NCI-H510A (cell line): ENCODE measurements at regions not wholly inside any gene's neighbourhood (a gene's known extent, or its start where the extent isn't known, plus 50 kb on each side); places are given as distances from the start of the nearest gene placed in this dataset.

Experiments
- DNase-seq: peaks from one replicate; lab custom pipeline; 2025; lab: John Stamatoyannopoulos, UW

DNA sequence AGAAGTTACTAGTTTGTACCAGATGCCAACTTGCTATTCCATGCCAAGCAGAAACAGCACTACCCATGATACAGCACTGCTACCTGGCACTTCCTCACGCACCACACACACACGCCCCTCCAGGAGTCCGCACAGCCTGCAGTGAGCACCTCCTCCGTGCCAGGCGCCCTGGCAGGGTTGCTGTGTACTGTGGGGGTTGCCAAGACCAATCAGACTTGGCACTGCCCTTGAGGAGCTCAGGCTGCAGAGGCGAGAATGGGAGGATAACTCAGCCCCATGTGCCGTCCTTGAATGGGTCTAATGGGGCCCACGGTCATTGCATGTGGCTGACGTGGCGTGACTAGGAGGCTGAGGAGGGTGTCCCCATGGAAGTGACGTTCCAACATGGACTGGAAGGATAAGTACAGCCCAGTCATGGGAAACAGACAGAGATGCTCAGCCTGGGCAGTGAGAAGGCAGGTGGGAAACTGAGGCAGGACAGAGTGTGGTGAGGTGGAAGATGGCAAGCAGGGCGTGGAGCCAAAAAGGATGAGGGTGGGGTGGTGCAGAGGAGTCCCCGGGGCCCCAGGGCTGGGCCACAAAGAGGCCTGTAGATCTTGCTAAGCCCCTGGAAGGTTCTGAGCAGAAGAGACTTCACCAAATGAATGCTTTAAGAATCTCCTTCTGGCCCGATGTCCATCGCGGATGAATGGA, 65.3 kb upstream of the C14orf180 start:
- no peak for DNase-seq

DNA sequence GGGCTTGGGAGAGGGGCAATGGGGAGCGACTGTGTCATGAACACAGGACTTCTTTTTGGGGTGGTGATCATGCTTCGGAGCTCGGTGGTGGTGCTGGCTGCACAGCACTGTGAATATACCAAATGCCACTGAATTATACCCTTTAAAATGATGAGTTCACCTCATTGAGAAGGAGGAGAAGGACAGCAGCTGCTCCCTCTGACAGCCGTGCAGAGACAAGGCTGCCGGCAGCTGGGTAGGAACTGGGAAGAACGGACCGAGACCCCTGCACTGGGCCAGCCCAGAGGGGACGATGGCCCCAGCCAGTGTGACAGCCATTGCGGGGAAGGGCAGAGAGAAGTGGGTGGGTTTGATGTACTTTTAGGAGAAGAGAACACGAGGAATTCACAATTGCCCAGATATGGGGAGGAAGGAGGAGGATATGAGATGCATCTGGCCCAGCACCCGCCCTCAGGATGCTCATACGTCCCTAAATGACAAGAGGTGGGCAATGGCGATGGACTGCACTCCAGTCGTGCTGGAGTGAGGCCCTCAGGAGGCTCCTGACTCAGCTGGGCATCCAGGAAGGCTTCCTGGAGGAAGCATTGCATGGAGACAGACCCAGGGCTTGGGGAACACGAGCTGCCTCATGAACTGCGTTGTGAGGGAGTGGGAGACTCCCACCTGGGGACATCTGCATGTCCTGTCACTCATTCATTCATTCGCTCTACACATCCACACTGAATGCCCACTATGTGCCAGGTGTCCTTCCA, 64.3 kb upstream of the C14orf180 start:
- no peak for DNase-seq

DNA sequence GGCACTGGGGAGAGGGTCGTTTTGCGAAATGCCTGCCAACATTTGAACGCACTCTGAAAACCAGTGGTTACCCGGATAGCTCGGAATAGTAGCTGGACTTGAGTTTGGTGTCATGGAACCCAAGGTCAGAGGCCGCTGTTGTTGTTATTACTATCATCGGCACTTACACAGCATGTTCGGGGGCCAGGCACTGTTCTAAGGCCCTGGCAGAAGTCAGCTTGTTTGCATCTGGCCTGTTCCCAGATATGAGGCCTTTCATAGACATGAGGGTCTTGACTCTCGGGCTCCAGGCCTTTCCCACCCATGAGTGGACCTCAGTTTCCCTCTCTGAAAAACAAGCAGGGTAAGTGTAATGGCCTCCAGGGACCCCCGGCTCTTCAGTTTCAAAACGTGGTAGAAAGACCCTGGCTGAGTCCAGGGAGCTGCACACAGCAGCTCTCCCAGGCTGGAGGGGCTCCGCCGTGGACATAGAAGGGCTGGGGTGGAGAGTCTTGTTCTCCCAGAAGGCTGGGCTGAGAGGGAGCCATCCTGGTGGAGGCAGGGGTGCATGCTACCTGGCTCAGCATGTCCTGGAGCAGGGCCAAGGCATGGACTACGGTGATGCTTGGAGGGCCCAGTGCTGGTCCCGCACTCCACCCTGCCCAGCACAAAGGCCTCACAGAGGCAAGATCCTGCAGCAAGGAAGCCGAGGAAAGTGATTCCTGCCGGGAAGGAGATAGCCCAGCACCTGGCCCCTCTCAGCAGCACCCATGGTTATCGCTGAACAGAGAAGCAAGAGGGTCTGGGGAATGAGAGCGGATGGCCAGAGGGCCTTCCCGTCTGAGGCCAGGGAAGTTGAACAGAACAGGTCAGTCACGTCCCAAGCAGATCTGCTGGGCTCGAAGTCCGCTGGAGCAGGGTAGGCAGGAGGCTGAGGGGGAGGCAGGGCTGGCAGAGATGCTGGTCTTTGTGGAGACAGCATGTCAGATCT, 63.5 kb upstream of the C14orf180 start:
- DNase-seq: no peak

DNA sequence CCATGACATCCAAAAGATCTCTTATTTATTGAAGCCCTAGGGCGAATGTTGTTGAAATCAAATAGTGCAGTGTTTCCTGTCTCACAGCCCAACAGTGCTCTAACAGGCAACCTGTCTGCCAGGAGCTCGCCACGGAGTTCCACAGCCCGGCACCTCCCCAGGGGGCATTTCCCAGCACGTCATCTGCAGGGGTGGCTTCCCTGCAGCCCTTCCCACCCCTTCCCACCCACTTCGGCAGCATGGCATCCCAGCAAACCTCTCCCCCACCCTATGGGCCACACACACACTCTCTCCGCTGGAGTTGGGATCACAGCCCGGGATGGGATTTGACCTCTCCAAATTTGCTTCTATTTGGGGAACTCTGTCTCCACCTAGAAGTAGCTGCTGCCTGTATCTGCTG, 62.7 kb upstream of the C14orf180 start:
- DNase-seq: no peak

DNA sequence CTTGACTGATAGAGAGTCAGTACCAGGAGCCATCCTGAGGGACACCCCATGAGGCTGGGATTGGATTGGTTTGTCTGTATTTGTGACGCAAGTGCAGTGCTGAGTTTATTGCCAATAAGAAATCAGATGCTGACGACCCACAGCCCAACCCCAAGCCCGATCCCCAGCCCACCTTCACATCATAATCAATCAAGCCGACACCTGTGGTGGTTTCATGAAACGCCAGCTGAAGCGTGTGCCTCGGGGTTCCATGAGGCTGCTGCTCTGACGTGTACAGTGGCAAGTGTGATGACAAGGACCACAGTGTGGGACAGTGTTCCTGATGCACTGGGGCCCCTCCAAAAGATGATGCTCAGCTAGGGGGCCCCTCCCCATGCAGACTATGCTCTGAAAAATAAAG, 62.1 kb upstream of the C14orf180 start:
- no peak for DNase-seq

DNA sequence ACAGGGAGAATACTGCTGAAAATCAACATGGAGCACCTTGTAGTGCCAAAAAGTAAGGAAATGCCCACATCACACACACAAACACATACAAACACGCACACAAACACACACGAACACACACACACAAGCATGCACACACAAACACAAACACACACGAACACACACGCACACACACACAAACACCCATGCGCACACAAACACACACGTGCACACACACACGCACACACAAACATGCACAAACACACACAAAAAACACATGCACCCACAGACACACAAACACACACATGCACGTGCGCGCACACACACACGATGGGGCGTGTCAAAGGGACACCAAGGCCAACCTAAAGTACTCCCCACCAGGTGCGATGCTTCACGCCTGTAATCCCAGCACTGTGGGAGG, 61.7 kb upstream of the C14orf180 start:
- DNase-seq: no peak

DNA sequence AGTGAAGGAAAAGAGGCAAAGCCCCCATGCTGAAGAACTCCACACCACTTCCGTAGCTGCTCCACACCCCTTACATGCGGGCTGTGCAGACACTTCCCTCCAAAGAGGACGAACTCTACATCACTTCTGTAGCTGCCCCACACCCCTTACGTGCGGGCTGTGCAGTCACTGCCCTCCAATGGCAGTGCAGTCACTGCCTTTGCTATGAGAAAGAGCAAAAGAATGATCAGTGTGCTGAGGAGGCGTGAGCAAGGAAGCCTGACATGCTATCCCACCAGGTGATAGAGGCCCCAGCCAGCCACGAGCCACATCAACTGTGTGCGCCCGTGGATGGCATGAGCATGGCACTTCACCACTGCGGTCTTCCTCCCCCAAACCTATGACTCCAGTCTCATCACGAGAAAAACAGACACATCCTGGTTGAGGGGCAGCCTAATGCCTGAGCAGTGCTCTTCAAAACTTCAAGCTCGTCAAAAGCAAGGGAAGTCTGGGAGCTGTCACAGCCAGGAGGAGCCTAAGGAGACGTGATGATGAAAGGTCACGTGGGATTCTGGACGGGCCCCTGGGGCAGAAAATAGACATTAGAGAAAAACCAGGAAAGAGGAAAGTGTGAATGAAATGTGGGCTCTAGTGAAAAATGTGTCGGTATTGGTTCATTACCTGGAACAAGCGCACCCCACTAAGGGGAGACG, 60.8 kb upstream of the C14orf180 start:
- DNase-seq: no peak

DNA sequence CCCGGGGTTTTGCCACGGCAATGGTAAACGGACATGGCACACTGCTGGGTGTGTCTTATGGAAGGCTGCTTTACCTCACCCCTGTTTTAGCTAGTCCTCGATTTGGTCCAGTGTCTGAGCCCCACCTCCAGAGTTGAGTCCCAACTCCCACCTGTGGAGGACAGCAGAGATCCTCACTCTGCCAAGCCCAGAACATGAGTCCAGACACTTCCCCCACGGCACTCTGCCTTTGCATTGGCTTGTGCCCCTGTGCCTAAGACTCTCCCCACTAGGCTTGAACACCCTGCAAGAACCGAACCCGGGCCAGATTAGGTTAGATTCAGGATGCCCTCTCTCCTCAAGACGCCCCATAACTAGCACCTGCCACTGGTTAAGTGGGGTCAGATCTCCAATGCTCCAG, 59.8 kb upstream of the C14orf180 start:
- no peak for DNase-seq

DNA sequence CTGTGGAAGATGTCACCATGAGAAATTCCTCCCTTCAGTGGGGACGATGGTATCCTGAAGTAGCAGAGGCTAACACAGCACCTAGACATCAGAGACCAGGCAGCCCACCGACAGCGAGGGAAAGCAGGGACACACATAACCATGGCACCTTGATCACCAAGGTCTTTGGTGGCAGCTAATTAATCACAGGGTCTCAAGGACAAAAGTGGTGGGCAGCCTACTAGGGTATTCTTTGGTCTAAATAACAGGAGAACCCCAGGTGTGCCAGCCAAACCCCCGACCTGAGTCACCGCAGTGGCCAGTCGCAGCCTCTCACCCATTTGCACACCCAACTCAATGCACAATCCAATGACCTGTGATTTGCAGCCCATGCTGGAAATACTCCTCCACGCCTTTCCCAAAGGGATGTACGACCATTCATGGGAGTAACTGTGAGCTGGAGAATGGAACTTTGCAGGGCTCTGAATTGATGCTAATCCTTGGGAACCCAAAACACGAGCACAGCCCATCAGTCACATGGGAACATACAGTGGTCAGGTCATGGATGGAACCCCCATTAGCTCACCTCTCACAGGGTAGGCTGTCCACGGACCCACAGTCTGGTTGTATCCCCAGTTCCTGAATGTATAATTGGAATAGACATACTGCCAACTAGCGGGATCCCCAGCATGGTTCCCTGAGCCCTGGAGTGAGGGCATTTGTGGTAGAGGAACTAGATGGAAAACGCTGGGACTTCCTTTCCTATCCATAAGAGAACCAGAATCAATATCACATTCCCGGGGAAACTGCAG, 58.7 kb upstream of the C14orf180 start:
- no peak for DNase-seq

DNA sequence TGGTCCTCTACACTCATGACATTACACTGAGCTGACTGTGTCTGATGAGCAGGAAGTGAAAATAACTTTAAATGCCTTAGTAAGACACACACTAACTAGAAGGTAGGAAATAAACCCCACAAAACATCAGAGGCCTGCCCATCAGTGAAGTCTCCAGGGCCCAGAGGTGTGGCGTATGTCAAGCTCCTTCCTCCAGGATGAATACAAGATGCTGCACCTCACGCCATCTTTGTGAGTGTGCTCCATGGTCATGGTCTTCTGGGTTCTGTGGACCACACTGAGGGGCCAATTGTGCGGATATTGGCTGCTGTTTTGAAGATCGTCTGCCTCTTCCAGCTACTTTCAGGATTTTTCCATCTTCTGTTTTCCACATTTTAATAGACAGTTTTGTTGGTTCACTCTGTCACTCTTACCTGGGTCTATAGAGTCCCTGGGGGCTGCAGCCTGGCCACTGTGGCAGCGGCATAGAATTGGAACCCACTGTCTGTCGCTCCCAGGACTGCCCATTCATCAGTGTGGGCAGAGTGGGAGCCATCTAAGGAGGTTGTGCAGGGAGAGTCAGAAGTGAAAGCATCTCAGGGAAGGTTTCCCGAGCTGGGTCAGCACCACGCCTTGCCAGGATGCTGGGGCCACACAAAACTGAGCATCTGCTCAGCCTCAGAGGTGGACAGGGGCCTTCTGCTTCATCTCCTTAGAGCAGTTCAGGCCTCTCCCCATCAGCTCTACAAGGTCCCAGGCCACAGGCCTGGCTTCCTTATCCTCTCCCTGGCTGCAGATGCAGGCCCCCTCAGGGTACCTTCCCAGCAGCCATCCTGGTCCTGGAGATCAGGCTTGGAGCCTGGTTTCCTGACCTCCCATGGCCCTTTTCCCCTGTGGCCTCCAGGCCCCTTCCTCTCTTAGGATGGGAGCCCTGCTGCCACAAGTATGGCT, 57.5 kb upstream of the C14orf180 start:
- DNase-seq: no peak

DNA sequence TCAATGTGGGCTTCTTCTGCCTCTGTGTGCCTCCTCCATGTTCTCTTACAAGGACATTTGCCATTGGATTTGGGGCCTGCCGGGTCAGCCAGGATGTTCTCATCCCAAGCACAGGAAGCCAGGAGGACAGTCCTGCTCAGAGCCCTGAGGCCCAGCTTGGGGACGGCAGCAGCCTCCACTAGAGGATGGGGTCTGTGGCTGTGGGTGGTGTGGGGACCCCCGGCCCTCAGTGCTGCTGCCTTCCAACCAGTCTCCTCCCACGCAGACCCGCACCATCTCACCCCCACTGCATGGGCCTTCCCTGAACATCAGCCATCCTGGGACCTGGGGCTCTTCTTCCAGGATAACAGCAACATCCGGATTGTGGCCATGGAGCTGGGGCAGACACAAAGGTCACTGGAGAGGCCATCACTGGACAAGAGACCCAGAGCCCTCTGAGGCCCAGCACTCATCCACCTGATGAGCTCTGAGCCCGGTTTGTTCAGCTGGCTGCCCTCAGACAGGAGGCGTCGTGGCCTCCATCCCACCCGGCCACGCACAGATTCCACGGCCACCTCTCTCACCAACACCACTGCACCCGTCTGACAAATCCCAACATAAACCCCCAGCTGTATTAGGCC, 56.5 kb upstream of the C14orf180 start:
- no peak for DNase-seq

DNA sequence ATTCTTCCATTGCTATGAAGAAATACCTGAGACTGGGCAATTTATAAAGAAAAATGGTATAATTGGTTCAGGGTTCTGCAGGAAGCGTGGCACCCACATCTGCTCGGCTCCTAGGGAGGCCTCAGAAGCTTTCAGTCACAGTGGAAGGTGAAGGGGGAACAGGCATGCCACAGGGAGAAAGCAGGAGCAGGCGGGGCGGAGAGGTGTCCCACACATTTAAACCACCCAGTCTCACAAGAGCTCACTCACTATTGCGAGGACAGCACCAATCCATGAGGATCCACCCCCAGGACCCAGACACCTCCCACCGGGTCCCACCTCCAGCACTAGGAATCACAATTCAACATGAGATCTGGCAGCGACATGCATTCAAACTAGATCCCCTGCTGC, 56.0 kb upstream of the C14orf180 start:
- no peak for DNase-seq

DNA sequence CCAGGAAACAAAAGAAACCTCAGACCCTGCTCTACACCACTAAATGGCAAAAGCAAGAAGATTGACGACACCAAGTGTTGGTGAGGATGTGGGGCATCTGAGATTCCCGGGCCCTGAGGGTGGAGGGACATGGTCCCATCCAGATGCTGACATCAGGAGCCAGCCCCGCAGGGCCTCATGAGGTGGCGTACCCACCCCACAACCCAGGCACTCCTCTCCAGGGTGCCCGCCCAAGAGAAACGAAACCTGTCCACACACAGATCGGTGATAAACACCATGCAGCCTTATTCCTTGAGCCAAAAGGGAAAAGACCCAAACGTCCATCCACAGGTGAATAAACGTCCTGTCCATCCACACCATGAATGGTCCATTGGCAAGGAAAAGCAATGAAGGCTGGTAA, 54.8 kb upstream of the C14orf180 start:
- DNase-seq: no peak

DNA sequence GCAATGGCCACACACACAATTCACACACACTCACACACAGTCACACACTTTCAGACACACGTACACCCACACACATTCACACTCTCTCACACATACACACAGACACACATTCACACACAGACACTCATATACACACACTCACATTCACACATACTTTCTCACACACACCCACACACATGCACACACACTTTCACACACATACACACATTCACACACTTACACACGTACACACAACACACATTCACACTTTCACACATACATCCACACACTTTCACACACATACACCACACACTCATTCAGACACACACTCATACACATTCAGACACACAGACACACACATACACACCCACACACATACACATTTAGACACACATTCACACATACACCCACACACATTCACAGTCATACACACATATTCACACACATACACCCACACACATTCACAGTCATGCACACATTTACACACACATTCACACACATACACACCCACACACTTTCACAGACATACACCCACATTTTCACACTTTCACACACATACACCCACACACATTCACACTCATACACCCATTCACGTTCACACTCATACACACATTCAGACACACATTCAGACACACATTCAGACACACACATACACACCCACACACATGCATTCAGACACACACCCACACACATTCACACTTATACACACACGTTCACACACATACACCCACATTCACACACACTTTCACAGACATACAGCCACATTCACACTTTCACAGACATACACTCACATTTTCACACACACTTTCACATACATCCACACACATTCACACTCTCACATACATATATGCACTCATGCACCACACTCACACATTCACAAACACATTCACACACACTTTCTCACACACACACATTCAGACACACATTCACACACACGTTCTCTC, 52.6 kb upstream of the C14orf180 start:
- no peak for DNase-seq

DNA sequence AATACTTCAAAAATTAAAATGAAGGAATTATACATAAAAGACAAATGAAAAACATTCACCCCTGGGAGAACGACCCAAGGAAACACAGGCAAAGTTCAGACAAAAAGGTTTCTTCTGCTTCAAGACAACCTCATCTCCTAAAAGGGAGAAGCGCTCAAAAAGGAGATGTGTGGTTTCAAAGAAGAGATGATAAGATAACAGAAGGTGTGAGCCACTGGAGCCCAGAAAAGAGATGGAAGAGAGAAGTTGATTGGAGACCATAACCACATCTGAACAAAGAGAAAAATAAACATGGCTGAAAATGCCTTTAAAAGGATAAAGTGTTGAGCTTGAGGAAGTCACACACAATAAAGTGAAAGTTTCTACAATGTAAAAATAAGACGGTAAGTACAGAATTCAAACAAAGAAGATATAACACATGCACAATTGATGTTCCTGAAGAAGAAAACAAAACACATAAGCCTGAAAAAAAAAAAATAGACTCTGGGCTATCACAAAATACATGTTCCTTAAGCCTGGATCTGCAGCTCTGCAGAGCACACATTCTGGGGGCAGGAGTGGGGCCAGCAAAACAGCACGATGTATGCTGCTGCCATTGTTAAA, 51.6 kb upstream of the C14orf180 start:
- no peak for DNase-seq

DNA sequence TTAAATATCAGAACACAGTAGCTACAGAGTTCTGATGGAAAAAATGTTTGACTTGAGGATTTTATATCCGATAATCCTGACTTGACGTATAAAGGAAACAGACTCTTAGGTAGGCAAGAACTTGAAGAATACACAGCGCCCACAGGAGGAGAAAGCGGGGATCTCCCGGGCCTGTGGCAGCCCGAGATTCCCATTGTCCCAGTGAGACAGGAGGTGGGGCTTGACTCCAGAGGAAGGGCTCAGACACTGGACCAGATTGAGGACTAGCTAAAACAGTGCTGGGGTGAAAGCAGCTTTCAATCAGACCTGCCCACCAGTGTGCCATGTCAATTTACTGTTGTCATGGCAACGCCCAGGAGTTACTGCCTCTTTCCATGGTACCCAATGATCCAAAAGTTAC, 51.1 kb upstream of the C14orf180 start:
- DNase-seq: no peak
